Activated CD8-positive, alpha-beta memory T cell treated with anti-CD3 and anti-CD28 coated beads for 1 hour (primary cell): ENCODE measurements at regions not wholly inside any gene's neighbourhood (a gene's known extent, or its start where the extent isn't known, plus 50 kb on each side); places are given as distances from the start of the nearest gene placed in this dataset.
"Not testable (repeated sequence)": the region's sequence is repeated elsewhere in the genome, so short reads cannot be mapped to it uniquely, and the experiment has no call there.

ENCODE experiments used
- DNase-seq, 2 donors: peaks; one replicate each; pipeline ENCODE4 v3.0.0-alpha.2; 2020; ENCODE audit warnings: low read depth in 1 of 2; ENCODE audit errors: extremely low read depth in 1 of 2

GRCh38 chr1:55904541-55904940 lies 674.8 kb downstream of the PLPP3 start:
- DNase-seq = no peak

GRCh38 chr1:55898181-55898580 lies 681.2 kb downstream of the PLPP3 start:
- no peak for DNase-seq

GRCh38 chr1:55896210-55896609 lies 681.0 kb upstream of the USP24 start:
- no peak for DNase-seq

- DNase-seq = no peak
These were observed 679.4 kb upstream of the USP24 start for GRCh38 chr1:55894521-55894920.

- no peak for DNase-seq
These were observed 678.0 kb upstream of the USP24 start for GRCh38 chr1:55893155-55893554.

GRCh38 chr1:55888685-55889317 lies 673.6 kb upstream of the USP24 start:
- no peak for DNase-seq

- no peak for DNase-seq
These were observed 671.9 kb upstream of the USP24 start for GRCh38 chr1:55886856-55887712.

- DNase-seq = no peak
These were observed 670.5 kb upstream of the USP24 start for GRCh38 chr1:55885619-55886018.

GRCh38 chr1:55882931-55883330 lies 667.8 kb upstream of the USP24 start:
- no peak for DNase-seq

GRCh38 chr1:55879346-55879745 lies 664.2 kb upstream of the USP24 start:
- no peak for DNase-seq

GRCh38 chr1:55877437-55878232 lies 662.5 kb upstream of the USP24 start:
- no peak for DNase-seq

GRCh38 chr1:55876276-55877060 lies 661.3 kb upstream of the USP24 start:
- DNase-seq = no peak

- no peak for DNase-seq
These were observed 654.9 kb upstream of the USP24 start for GRCh38 chr1:55870106-55870505.

- no peak for DNase-seq
These were observed 653.9 kb upstream of the USP24 start for GRCh38 chr1:55869065-55869464.

- no peak for DNase-seq
These were observed 652.9 kb upstream of the USP24 start for GRCh38 chr1:55868026-55868425.

- DNase-seq = no peak
These were observed 652.2 kb upstream of the USP24 start for GRCh38 chr1:55867304-55867843.

GRCh38 chr1:55865778-55866177 lies 650.6 kb upstream of the USP24 start:
- not testable (repeated sequence) for DNase-seq

GRCh38 chr1:55864251-55864650 lies 649.1 kb upstream of the USP24 start:
- no peak for DNase-seq

- DNase-seq = no peak
These were observed 646.6 kb upstream of the USP24 start for GRCh38 chr1:55861676-55862340.
